ENCODE measurements at regions not wholly inside any gene's neighbourhood (a gene's known extent, or its start where the extent isn't known, plus 50 kb on each side); places are given as distances from the start of the nearest gene placed in this dataset.

DNA sequence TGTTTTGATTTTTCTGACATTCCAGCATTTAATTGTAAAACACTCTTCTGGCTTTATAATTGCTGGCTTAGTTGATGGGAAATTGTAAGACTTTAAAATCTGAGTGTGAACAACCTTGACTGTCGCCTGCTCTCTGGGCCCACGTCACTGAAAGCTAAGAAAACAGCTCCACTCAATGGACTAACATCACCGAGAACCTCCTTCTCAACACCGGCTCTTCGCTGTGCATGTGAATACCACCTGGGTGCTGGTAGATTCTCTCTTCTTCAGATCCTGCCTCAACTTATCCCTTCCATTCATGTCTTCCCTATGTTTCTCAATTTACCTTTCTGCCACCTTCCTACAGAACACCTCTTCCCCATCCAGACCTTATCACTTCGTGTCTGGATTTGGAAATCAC, 523.1 kb upstream of the ID2 start:
- DNase-seq = no peak

DNA sequence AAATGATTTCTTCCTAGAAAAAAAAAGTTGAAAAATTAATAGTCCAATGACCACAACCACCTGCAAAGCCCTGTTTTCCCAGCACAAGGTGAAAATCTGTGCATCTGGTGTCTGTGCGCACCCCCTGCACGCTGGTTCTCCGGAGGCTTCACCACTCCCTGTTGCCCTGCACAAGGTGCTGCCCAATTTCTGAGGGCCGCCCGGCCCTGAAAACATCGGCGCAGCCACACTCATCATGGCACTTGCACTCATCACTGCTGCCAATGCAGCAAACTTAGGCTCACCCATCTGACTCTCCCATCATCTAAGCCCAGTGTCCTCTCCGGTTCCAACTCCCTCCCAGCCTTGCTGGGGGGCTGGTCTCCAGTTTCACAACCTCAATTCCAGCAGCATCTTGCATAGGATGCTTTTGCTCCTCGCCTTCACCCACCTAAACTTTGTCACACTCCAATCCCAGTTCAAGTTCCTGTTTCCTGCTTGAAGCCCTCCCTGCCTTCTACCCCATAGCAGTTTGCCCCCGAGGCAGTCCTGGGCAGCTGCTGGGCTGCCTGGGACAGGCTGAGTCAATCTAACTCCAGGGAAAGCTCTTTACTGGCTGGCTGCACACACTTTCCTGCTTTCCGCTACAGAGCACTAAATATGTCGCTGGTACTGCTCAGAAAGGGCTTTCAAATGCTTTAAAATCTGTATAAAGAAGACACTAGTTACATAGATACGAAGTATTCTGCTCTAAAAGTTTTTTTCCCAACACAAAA, 522.5 kb upstream of the ID2 start:
- no peak for DNase-seq

DNA sequence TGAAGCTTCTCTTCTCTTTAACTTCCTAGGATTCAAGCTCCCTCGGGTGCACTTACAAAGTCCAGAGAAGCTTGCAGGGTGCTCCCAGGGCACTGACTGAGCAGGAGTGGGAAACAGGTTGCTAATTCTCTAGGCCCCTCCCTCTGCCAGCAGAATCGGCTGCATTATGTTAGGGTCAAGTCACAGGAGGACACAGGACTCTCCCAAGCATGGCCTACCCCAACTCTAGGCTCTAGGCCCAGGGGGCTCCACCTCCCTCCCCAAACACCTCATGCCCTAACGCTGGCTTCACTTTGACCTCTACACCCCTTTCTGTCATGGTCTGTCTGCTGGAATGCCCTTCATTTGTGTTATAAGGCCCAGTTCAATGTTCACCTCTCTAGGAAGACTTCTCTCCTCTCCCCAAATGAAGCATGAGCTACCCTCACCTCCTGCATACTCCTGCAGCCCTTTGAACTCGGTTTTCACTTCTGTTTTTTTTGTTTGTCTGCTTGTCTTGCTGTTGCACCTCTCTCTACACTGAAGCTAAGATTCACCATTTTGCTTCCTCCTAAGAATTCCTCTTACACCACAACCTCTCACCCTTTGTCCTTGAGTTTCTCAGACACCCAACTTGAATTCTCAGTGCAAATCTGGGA, 521.8 kb upstream of the ID2 start:
- DNase-seq = no peak

DNA sequence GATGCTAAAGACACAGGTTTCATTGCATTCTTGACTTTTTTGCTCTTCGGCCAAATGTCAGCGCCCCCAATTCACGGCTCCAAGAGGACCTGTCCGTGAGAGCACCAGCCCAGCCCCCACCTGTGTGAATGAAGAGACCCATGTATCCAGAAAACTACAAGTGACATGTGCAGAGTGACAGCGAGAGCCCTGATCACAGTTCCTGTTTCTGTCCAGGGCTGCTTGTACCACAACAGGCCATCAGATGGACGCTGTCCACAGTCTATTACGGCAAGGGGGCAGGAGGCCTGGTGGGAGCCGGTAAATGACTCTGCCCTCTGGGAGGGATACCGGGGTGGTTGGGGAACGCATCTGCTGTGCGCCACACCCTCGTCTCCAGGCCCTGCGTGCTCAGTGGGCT, 520.9 kb upstream of the ID2 start:
- DNase-seq = no peak

DNA sequence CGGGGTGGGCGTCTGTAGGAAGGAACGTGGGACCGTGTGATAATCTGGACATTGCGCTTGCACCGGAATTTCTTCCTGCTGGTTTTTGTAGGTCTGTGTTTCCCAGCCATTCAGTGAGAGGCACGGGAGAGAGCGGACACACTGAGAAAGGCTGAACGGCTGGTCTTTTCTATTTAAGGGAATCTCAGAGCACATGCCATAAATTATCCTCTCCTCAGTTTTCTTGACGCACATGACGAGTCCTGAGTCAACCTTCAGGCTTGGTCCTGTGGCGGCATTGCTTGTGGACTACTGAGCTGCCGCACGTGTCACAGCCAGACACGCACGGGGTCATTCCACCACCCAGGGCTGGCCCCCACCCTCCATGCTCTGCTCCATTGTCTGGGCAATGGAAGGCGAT, 519.3 kb upstream of the ID2 start:
- no peak for DNase-seq

- no peak for DNase-seq
Measured at GRCh38 chr2:8165550-8165949, 516.3 kb upstream of the ID2 start.

DNA sequence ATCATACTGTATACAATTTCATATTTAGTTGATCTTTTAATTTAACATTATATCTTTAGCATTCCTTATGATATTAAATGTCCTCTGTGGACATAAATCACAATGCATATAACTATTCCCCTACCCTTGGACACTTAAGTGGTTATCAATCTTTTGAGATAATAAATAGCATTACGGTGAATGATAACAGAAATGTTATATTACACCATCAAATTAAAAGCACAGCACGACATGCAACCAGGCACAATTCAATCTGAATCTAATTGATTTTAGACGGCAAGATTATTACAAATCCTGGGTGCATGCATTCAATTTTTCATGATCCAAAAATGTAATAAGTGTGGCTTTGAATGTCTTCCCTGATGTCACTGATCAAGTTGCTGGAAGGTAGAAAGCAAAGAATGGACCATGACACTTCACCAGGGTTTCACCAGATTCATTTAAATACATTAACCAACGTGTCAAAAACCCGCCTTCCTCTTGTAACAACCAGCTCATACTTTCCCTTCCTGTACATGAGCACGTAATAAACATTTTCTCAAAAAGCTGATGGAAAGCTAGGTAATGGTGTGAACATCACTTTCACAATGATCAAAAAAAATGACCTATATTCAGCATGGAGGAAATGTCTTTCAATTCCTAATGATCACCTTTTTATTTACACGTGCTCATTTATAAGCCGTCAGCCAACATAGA, 513.7 kb upstream of the ID2 start:
- DNase-seq = no peak

DNA sequence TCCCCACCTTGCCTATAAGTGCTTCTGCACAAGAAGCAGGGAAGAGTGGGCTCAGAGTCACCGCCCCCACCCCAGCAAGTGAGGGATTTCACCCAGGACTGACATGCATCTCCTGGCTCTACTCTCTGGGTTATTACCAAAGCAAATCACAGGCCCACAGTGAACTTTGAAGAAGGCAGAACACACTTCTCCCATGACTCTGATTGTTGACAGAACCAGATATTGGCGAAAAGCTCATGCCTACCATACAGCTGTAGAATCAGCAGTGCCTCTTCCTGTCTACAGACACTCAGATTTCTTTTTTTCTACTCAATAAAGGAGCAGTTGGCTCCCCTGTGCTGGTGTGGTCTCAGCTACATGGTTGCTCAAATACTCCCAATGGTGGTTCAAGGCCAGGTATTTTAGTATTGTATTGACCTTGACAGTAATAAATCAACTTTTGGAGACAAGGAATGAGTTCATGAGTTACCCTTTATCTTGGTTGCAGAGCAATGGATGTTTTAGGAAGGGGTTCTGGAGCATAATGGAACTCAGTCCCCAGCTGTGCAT, 512.9 kb upstream of the ID2 start:
- DNase-seq = no peak

DNA sequence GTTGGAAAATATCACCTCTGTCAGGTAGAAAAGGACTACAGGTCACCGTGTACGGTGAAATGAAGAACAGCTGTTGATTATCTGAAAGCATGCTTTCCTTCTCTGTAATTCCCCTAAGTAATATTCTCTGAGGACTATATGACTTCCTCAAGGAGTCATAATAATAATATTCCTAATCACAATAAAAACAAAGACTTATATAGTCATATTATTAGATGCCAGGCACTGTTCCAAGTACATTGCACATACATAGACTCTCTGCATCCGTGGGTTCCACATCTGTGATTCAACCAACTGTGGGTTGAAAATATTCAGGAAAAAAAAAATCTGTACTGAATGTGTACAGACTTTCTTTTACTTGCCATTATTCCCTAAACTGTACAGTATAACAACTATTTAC, 512.4 kb upstream of the ID2 start:
- DNase-seq = no peak

DNA sequence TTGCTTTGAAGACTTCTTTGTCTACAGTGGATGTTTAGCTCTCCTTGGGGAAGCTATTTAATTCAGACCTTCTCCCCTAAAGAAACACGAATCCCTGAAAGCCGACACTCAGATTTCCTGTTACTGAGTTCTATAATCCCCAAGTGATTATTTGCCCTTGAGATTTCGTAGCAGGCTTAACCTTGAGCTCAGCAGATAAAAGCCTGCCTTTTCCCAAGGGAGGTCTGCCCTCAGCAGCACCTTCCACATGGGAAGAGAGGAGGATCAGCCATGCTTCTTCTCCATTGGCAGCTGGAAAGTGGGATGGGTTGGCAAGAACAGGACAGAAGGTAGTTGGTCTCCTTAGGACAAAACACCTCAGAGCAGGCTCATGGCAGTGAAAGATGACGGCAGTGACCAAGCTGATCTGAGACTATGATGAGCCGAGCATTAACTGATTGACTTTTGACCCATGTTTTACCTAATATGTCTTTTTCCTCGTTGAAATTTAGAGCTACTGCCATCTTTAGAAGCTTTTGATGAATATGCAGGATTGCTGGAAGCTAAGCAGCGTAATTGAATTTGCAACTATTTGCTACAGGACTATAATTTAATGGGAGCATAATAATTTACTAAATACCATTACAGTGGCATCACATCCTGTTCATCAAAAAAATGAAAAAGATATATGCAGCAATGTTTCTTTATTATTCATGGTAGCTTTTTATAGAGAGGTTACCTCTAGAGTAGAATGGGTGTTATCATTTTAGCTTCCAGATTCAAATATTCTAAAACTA, 511.1 kb upstream of the ID2 start:
- DNase-seq = no peak

DNA sequence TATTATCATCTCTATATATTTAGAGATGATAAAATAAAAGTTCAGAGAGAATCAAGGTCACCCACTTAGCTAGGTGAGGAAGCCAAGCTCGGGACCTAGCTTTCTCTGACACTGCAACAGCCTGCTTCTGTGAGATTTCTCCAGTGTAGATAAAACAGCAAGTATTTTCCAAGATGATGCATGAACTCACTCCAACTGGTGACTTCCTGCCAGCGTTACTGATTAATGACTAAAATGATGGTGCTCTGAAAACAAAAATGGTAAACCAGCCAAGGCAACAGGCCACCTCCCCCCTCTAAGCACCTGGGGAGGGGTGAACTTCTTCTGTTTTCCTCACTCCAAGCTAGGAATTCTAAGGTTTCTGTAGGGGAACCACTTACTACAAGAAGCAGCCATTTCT, 510.2 kb upstream of the ID2 start:
- DNase-seq = no peak

DNA sequence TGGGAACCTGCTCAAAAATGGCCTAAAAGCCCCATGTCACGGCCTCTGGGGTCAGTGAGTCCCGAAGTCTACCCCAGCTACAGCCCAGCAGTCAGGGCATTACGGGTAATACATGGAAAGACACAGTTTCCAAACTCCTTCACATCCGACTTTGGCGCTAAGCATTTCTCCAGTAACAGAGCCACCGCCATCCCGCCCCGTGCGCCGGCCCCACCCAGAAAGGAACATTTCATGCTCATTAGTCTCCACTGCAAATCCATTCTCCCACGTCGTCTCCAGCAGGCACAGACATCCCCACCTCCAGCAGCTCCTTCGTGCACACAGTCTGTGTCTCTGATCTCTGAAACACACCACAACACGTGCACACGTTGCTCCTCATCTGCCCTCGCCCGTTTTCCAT, 509.2 kb upstream of the ID2 start:
- DNase-seq = no peak

GRCh38 chr2:8174641-8175257, 507.1 kb upstream of the ID2 start:
- DNase-seq = no peak

DNA sequence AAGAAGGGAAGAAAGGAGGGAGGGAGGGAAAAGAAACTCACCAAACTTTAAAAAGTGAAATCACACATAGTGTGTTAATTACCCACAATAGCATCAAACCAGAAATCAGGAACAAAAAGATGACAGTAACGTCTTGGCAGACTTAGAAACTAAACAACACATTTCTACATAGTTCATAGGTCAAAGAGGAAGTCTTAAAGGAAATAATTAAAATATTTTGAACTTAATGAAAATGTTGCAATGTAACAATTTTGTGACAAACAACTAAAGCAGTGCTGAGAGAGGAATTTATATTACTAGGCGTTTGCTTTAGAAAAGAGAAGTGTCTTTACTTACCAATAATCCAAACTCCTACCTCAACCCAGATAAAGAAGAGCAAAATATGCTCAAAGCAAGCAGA, 505.0 kb upstream of the ID2 start:
- no peak for DNase-seq

DNA sequence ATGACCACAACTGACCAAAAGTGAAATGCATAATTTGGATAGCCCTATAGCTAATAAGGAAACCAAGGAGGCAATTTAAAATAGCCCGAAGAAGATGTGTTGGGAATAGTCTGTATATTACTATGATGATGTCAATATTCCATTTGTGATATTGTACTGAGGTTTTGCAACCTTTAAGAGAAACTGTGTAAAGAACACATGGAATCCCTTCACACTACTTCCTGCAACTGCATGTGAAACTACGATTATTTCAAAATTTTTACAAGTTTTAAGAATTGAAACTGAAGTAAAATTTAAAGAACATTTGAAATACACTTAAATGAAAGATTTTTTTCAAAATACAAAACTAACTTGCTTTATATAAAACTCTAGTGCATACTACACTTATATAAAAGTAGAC, 504.3 kb upstream of the ID2 start:
- no peak for DNase-seq

DNA sequence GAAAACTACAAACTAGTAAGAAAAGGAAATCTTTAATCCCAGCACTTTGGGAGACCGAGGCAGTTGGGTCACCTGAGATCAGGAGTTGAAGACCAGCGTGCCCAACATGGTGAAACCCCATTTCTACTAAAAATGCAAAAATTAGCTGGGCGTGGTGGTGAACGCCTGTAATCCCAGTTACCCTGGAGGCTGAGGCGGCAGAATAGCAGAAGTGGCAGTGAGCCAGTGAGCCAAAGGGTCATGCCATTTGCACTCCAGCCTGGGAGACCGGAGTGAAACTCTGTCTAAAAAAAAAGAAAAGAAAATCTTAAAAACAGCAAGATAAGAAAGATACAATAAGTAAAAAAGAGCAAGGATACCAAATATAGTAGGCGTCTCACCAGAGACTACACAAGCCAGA, 502.9 kb upstream of the ID2 start:
- DNase-seq = no peak

DNA sequence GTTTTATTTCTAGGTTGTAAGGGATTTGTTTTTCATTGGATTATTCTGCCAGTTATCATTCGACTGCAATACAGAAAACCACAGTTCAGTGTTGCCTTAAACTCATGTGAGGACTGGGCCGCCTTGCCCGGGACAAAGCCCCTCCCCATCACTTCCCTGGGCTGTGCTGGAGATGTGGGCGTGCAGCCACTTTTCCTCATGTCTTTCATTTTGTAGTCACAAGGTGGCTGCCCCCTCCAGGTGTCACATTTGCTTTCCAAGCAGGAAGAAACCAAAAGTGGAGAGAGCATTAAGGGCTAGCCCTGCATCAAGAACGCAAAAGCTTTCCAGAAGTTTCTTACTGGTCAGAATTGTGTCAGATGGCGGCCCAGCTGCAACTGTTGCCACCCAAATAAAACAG, 492.5 kb upstream of the ID2 start:
- DNase-seq = no peak

DNA sequence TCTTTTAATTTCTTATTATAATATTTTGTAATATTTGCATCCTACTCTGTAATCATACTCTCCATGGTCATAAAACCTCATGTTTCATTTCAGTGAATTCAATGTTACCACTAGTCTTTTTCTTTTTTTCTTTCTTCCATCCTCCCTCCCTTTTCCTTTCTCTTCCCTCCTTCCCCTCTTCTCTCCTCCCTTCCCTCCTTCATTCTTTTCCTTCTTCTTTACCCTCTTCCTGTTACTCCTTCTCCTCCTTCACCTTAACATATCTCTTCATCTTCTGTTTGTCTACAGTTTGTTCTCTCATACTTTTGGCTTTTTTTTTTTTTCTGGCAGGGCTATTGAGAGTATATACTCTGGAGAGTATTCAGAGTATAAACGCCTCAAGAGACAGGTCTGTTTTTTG, 491.6 kb upstream of the ID2 start:
- DNase-seq = no peak

GRCh38 chr2:8191427-8191826, 490.4 kb upstream of the ID2 start:
- DNase-seq = no peak

GRCh38 chr2:8193146-8193545, 488.7 kb upstream of the ID2 start:
- no peak for DNase-seq

GRCh38 chr2:8193686-8194615, 487.9 kb upstream of the ID2 start:
- peak; percentile 97 for DNase-seq

GRCh38 chr2:8195784-8196183, 486.1 kb upstream of the ID2 start:
- DNase-seq = no peak

Measured in NCI-H187 treated with DMSO at 0.1 percent for 48 hours (cell line).